ENCODE measurements at regions not wholly inside any gene's neighbourhood (a gene's known extent, or its start where the extent isn't known, plus 50 kb on each side); places are given as distances from the start of the nearest gene placed in this dataset.

DNA sequence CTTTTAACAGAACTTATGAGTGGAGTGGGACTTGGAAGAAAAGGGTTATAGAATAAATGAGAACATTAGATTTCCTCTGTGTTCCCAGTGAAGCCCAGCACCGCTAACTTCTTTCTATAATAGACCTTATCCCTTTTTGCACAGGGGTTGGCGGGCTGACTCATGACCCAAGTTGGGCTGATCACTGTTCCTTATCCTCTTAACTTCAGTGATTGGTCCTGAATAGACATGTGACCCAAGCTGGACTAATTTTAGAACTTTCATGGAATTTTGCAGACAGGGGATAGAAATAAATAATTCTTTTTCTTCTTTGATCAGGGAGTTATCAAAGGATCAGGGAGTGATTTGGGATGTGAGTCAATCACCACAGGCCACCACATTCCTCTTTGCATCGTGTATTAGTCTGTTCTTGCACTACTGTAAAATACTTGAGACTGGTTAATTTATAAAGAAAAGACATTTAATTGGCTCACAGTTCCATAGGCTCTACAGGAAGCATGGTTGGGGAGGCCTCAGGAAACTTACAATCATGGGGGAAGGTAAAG lies 75.9 kb downstream of the UCHL1 start:
- intact Hi-C loops (cut with micrococcal nuclease), result no loop called here
- Mint-ChIP-seq H3K27ac (no peak overlapping the region), H3K9me3 (peaks cover 9% of the 10 kb centered on the region), H3K4me3 (no peak overlapping the region), H3K27me3 (peaks cover 2% of the 10 kb centered on the region), H3K4me1 (ENCODE audit: low read depth) (peaks cover 5% of the 10 kb centered on the region), H3K36me3 (ENCODE audit: low read depth) (no peaks in the 10 kb centered on the region)

DNA sequence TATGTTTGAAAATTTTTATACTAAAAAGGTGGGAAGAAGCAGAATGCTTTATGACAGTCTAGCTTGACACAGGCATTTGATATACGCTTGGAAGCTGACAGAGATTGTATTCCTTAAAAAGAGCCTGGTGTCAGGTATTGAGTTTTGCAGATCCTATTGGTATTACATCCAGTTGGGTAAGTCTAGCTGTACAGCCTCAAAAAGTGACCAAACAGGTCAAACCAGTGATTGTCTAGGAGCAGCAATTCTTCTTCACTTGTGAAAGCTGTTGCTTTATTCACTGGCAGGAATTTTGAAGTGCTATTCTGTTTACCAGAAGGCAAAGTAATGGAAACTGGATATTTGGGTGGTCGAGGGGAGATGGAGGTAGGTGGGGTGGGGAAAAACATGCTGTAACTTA lies 77.5 kb downstream of the UCHL1 start:
- Mint-ChIP-seq H3K9me3 (peaks cover 9% of the 10 kb centered on the region), H3K27me3 (peaks cover 2% of the 10 kb centered on the region), H3K27ac (no peak overlapping the region), H3K36me3 (ENCODE audit: low read depth) (no peaks in the 10 kb centered on the region), H3K4me1 (ENCODE audit: low read depth) (no peaks in the 10 kb centered on the region), H3K4me3 (no peak overlapping the region)
- intact Hi-C loops (cut with micrococcal nuclease), result no loop called here

DNA sequence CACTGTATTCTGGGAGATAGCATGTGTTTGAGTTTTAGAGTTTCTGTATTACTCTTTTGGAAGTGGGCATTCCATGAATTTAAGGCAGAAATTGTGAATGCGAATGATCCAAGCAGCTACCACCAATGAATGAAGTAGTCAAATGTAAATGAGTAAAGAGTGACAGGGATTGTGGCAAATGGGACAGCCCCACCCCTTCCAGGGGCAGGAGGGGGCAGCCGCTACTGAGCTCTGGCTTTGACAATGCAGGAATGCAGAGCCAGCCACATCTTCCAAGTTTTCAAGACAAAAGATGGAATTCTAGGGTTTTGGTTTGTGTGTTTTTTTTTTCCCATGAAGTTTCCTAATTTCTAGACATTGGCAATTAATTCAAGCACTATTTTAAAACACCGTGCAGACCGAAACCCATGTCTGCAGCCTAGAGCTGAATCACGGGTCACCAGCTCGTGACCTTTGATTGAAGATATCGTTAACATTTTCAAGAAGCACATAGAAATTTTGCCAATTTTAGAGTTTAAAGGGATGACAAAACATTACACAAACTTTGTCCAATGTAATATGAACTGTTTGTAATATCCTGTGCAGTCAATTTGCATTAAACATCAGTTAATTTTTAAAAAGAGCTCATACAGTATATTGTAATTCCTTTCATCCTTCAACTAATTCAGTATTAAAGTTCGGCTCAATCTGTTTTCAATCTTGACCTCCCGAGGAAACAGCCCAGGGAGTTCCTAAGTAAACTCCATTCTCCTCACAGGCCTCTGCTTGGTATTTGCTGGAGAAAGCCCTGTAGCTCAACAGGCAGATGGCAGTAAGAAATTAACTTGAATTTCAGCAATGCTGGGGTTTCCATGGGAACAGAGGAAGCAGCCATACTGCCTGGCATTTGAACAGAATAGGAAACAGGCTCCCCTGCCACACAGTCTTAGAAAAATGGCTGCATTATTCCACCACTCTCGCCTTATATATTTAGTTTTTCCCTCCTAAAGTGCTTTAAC lies 83.4 kb downstream of the UCHL1 start:
- intact Hi-C loops (cut with micrococcal nuclease), result no loop called here
- Mint-ChIP-seq H3K27me3 (no peaks in the 10 kb centered on the region), H3K27ac (no peak overlapping the region), H3K4me1 (ENCODE audit: low read depth) (no peaks in the 10 kb centered on the region), H3K36me3 (ENCODE audit: low read depth) (no peaks in the 10 kb centered on the region), H3K9me3 (peaks cover 7% of the 10 kb centered on the region), H3K4me3 (no peak overlapping the region)

DNA sequence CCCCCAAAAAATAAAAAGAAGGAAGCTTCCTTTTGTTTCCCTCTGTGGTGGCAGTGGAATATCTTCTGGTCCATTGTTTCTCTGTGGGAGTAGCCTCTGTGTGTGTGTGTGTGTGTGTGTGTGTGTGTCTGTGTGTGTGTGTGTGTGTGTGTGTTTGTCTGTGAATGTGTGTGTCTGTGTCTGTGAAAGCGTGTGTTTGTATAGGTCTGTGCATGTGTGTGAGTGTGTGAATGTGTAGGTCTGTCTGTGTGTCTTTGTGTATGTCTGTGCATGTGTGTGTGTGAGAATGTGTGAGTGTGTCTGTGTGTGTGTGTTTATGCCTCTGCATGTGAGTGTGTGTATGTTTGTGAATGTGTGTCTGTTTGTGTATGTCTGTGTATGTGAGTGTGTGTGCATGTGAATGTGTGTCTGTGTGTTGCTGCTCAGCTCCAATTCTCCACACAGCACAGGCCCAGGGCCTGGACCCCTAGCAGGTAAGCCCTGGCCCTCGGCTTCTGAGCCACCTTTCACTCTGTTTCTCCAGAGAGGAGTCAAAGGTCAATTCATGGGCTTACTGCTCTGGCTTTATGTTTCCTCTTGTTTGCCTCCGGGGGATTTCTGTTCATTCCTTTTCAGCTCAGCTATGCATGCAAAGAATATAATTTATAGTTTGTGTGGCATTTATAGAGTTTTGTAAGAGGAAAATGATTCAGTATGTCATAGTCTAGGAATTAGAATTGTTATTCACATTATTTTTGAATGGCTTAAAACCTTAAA lies 89.8 kb downstream of the UCHL1 start:
- Mint-ChIP-seq H3K9me3 (peaks cover 14% of the 10 kb centered on the region), H3K27me3 (peaks cover 4% of the 10 kb centered on the region), H3K27ac (no peak overlapping the region), H3K4me1 (ENCODE audit: low read depth) (no peaks in the 10 kb centered on the region), H3K36me3 (ENCODE audit: low read depth) (no peaks in the 10 kb centered on the region), H3K4me3 (no peak overlapping the region)
- intact Hi-C loops (cut with micrococcal nuclease), result no loop called here

DNA sequence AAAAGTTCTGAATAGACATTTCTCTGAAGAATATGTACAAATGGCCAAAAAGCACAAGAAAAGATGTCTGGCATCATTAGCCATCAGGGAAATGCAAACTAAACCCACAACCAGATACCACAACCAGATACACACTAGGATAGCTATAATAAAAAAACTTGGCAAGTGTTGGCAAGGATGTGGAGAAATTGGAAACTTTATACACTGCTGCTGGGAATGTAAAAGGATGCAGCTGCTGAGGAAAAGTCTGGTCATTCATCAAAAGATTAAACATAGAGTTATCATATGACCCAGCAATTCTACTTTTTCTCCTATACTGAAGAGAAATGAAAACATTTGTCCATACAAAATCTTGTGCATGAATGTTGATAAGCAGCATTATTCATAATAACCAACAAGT lies 92.3 kb downstream of the UCHL1 start:
- Mint-ChIP-seq H3K36me3 (ENCODE audit: low read depth) (no peaks in the 10 kb centered on the region), H3K9me3 (peaks cover 7% of the 10 kb centered on the region), H3K27ac (no peak overlapping the region), H3K4me3 (no peak overlapping the region), H3K27me3 (peaks cover 10% of the 10 kb centered on the region), H3K4me1 (ENCODE audit: low read depth) (no peaks in the 10 kb centered on the region)
- intact Hi-C loops (cut with micrococcal nuclease), result no loop called here

DNA sequence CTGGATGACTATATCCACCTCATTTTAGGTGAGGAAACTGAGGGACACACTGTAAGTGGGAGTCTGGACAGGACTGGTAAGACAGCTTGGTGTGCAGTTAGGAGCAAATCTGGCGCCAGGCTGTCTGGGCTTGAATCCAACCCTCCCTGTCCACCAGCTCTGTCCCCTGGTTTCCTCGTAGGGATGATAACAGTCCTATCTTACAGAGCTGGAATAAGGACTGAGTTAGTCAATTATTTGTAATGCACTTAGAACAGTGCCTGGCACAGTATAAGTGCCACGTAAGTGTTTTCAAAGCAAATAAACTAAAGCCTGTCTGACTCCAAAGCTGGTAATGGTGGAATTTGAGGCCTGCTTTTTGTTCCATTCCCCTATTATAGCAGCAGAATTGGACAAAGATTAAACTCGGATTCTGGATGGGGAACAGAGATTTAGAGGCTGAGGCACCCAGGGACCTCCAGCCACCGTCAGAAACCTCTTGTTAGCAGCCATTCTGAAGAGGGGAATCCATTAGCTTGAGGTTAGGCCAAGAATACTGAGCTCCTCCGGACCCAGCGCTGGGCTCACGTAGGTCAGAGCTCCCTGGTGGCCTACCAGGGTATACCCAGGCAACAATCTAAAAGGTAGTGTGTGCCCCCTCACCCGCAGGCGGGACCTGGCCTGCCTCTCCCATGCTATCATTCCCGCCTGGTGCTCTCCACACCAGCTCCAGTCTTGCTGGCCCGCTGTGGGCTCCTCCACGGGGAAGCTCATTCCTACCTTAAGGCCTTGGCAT lies 102.1 kb downstream of the UCHL1 start:
- Mint-ChIP-seq H3K36me3 (ENCODE audit: low read depth) (no peaks in the 10 kb centered on the region), H3K9me3 (no peaks in the 10 kb centered on the region), H3K4me3 (no peak overlapping the region), H3K4me1 (ENCODE audit: low read depth) (peaks cover 13% of the 10 kb centered on the region), H3K27me3 (peaks cover 63% of the 10 kb centered on the region), H3K27ac (no peak overlapping the region)
- intact Hi-C loops (cut with micrococcal nuclease), result no loop called here

DNA sequence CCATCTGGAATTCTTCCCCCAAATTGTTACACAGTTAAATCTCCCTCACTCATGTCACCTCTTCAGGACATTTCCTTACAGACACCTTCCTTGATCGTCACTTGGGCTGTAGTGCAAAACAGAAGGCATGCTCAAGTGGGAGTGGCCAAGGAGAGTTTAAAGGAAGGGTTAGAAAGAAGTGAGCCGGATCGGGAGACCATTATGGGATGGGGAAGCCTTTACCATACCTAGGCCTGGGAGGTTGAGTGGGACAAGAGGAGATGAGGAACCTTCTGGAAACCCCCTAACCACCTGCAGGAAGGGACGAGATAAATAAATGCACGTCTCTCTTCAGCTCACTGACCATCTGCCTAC lies 102.7 kb downstream of the UCHL1 start:
- Mint-ChIP-seq H3K4me3 (no peak overlapping the region), H3K4me1 (ENCODE audit: low read depth) (peaks cover 13% of the 10 kb centered on the region), H3K27me3 (peaks cover 65% of the 10 kb centered on the region), H3K27ac (no peak overlapping the region), H3K36me3 (ENCODE audit: low read depth) (no peaks in the 10 kb centered on the region), H3K9me3 (no peaks in the 10 kb centered on the region)
- intact Hi-C loops (cut with micrococcal nuclease), result no loop called here

DNA sequence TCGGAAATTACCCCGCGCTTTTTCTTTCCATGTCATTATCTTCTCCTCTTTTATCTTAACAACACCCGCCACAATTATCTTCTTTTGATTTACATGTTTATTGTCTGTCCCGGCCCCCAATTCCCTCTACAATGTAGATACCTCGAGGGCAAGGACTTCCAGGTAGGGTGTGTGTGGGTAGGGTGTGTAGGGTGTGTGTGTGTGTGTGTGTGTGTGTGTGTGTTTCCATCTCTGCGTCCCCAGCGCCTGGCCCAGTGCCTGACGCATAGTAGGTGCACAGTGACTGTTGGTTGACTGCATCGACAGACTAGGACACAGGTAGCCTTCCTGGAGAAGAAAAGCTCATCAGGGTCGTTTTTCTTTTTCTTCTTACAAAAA lies 103.1 kb downstream of the UCHL1 start:
- H3K4me1 Mint-ChIP-seq (ENCODE audit: low read depth), result peaks cover 17% of the 10 kb centered on the region
- peaks cover 64% of the 10 kb centered on the region for H3K27me3 Mint-ChIP-seq
- no peaks in the 10 kb centered on the region for H3K9me3 Mint-ChIP-seq
- intact Hi-C loops (cut with micrococcal nuclease), result no loop called here
- H3K36me3 Mint-ChIP-seq (ENCODE audit: low read depth), result no peaks in the 10 kb centered on the region
- no peak overlapping the region for H3K4me3 Mint-ChIP-seq
- H3K27ac Mint-ChIP-seq, result no peak overlapping the region

DNA sequence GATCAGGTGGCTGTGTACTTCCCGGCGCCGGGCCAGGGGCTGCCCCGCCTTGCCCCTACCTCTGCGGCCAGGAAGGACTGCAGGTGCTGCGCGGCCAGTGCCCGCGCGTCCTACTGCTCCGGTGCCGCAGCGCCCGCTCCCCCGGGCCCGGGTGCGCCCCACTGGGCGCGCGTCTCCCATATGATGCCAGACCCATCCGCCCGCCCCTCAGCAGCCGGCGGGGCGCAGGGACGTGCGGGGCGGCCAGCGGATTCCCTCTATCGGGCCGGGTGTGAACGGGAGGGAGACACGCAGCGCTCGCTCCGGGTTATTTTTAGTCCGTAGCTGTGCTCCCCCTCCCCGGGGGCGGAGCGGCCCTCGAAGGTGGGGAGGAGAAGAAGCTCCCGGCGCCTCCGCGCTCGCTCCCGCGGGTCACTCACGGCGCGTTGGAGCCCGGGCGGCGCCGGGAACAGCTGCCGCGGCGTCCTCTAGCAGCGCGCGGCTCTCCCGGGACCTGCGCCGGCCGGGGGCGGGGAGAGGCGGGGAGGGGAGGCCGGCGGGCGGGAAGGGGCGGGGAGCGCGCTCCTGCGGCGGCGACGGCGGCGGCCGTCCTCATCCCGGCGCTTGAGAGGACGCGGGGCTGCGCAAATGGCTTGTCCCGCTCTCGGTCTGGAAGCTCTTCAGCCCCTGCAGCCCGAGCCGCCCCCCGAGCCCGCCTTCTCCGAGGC lies 103.6 kb downstream of the UCHL1 start:
- H3K4me1 Mint-ChIP-seq (ENCODE audit: low read depth), result peaks cover 19% of the 10 kb centered on the region
- H3K27me3 Mint-ChIP-seq, result peaks cover 66% of the 10 kb centered on the region
- peak overlapping the region; percentile 68 for H3K4me3 Mint-ChIP-seq
- H3K27ac Mint-ChIP-seq, result no peak overlapping the region
- intact Hi-C loops (cut with micrococcal nuclease), result no loop called here
- no peaks in the 10 kb centered on the region for H3K9me3 Mint-ChIP-seq
- no peaks in the 10 kb centered on the region for H3K36me3 Mint-ChIP-seq (ENCODE audit: low read depth)

DNA sequence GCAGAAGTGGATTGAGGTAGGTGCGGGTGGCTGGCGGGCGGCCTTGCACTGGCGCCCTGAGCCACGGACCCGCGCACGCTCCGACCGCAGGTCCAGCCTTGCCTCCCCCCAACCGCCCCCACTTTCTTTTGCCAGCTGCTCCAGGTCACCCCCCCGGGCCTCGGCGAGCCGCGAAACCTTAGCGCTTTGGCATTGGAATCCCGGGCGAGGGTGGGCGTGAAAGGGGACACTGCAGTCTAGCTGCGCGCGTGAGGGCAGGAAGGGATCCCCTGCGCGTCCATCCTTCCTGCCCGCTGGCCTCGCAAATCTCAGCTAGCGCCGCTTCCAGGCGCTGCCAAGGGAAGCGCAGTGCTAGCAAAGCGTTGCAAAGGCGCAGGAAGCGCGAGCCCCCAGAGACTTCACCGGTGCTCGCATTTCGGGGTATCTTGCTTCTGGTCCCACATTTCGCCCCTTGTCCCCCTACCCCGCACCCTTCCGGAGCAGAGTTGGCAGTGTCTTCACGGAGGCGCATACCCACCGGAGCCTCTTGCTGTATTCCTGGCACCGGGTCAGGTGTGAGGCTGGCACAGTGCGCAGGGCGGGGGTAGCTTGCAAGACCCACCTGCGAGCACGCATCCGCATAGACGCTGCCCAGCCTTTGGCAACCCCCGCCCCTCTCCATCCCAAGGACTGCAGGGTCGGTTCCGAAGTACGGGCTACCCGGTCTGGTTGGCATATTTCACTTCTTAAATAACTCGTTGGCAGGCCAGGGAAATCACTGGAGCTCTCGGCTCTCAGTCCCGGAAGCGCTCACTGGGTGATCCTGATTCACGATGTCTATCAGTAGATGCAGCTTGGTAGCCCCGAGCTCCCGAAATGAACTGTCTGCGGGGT lies 104.4 kb downstream of the UCHL1 start:
- Mint-ChIP-seq H3K27me3 (peaks cover 71% of the 10 kb centered on the region), H3K36me3 (ENCODE audit: low read depth) (no peaks in the 10 kb centered on the region), H3K9me3 (no peaks in the 10 kb centered on the region), H3K27ac (peak overlapping the region; percentile 58), H3K4me1 (ENCODE audit: low read depth) (peaks cover 19% of the 10 kb centered on the region), H3K4me3 (peak overlapping the region; percentile 68)
- intact Hi-C loops (cut with micrococcal nuclease), result no loop called here

DNA sequence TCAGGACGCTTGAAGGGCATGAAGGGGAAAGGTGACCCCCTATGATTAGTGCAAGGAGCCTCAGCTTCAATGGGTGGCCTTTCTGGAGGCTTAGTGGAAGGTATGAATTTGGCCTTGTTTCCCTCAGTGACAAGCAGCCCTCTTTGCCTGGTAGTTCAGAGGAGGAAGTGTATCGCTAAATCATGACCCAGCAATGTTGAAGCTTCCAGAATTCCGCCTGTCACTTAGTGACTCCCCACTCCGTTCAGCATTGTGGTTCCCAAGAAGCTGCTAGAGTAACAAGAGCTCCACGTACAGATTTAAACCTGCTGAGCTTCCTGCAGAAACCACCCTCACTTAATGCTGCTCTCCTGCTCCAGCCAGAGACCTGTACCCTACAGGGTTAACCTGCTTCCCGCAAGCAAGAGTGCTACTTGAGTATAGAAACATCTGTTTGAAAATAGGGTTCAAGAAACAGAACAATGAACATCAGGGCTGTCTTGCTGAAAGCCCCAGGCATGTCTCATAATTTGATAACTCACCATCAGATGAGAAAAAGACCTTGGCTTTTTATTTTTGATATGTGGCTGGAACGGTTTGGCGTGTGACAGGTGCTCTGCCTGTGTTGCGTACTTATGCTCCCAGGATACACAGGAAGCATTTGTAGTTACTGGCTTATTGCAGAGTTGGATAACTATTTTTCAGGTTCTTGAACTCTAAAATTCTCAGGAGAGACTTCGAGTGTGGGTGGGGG lies 105.2 kb downstream of the UCHL1 start:
- Mint-ChIP-seq H3K4me1 (ENCODE audit: low read depth) (peaks cover 19% of the 10 kb centered on the region), H3K27ac (peak overlapping the region; percentile 58), H3K36me3 (ENCODE audit: low read depth) (no peaks in the 10 kb centered on the region), H3K4me3 (peak overlapping the region; percentile 68), H3K9me3 (no peaks in the 10 kb centered on the region), H3K27me3 (peaks cover 71% of the 10 kb centered on the region)
- intact Hi-C loops (cut with micrococcal nuclease), result no loop called here

All from dendritic cell treated with granulocyte-macrophage colony-stimulating factor and Interleukin-4, amounts not matched to agents 40 ng/mL and 50 ng/mL, for 4 days (primary cell).